ENCODE measurements at regions not wholly inside any gene's neighbourhood (a gene's known extent, or its start where the extent isn't known, plus 50 kb on each side); places are given as distances from the start of the nearest gene placed in this dataset.

DNA sequence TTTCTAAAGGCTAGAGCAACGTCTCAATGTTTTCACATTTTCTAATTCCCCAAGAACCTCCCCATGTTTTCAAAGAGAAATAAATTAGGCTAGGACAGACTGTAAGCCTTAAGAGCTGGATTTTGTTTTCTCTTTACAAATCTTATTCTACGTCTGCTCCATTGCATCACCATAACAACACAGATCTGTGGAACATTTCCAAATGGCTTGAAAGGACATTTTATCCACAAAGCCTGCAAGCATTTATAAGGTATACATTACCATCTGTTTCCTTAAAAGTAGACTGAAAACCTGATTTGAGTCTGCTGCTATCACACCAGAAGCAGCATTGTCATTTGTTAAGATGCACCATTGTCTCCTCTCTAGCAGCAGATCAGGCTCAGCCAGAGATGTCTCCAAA lies 115.3 kb upstream of the PLEKHA5 start (continued):
- TF ChIP-seq CHD7 (IDR thresholded peaks at IDR 0.05; ENCODE audit: insufficient replicate concordance, low read length) (no peak), SUZ12 (IDR thresholded peaks at IDR 0.05; ENCODE audit: low read length) (no peak), HDAC2 (IDR thresholded peaks at IDR 0.05; ENCODE audit: borderline replicate concordance in 1 of 2, low read depth in 2 of 2, low read length in 2 of 2) (no peak), ATF3 (IDR thresholded peaks at IDR 0.05; ENCODE audit: insufficient read depth, low read depth, low read length) (no peak), SAP30 (IDR thresholded peaks at IDR 0.05; ENCODE audit: insufficient read depth, insufficient replicate concordance, low read length) (no peak), CTBP2 (IDR thresholded peaks at IDR 0.05; ENCODE audit: borderline replicate concordance, insufficient read depth, insufficient read length, low read length) (no peak), POLR2A (IDR thresholded peaks at IDR 0.05; ENCODE audit: control extremely low read depth in 1 of 2, low read depth in 2 of 2, low read length in 2 of 2) (no peak), CREB1 (IDR thresholded peaks at IDR 0.05) (no peak)
- TF ChIP-seq, protein P1, sequence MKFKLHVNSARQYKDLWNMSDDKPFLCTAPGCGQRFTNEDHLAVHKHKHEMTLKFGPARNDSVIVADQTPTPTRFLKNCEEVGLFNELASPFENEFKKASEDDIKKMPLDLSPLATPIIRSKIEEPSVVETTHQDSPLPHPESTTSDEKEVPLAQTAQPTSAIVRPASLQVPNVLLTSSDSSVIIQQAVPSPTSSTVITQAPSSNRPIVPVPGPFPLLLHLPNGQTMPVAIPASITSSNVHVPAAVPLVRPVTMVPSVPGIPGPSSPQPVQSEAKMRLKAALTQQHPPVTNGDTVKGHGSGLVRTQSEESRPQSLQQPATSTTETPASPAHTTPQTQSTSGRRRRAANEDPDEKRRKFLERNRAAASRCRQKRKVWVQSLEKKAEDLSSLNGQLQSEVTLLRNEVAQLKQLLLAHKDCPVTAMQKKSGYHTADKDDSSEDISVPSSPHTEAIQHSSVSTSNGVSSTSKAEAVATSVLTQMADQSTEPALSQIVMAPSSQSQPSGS (IDR thresholded peaks at IDR 0.05; ENCODE audit: low read length), result no peak

Data from H1 (cell line).